GM19467 (cell line): ENCODE measurements at regions not wholly inside any gene's neighbourhood (a gene's known extent, or its start where the extent isn't known, plus 50 kb on each side); places are given as distances from the start of the nearest gene placed in this dataset.
A peak's percentile ranks its signal among the peaks of the same experiment; 100 is the strongest.

Source experiments
- ATAC-seq: cut with Tn5 transposase; IDR thresholded peaks from one replicate; pipeline ENCODE4 v1.9.1; 2021; ENCODE audit warnings: mild to moderate bottlenecking, moderate library complexity; ENCODE audit not compliant: unreplicated experiment

GRCh38 chr4:155523358-155523757 lies 143.3 kb upstream of the GUCY1A1 start:
- no peak for ATAC-seq

GRCh38 chr4:155522201-155522600 lies 144.4 kb upstream of the GUCY1A1 start:
- no peak for ATAC-seq

DNA sequence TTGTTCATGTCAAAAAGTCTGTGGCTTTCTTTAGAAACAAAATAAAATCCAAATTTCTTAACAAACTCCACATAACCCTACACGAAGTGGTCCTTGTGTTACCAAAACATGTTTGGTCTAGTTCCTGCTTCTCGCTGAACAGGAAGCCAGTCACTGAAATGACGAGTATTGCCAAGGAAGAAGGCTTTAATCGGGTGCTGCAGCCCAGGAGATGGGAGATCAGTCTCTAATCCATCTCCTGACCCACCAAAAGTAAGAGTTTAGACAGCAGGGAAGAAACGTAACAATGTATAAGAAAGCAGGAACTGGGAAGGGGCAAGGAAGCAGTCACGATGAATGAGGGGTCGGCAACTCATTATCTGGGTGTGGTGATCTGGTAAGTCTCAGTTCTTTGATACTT lies 144.6 kb upstream of the MAP9 start:
- ATAC-seq, result no peak

DNA sequence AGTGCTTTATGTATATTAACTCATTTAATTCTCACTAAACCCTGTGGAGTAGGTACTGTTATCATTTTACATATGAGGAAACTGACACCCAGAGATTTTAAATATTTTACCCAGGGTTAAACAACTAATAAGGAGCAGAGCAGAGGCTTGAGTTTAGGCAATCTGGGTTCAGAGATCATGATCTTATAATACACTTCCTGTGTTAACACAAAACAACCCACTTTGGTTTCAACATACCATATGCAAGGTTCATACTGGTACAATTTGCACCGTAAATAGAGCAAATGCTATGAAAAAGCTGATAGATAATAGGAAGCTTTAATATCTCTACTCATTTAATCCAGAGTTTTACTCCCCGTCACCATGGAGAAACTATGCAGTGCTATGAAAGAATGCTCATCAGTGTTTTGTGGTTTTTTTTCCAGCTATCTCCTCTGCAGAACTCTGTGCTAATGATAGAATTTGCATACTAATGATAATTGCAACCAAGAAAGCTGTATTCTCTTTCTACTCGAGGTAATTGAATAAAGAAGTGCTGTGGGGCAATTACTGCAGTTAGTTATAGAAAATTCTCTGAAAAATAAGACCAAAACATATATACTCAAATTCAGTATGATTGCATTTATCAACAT lies 138.8 kb upstream of the MAP9 start:
- no peak for ATAC-seq

GRCh38 chr4:155514628-155515027 lies 137.9 kb upstream of the MAP9 start:
- no peak for ATAC-seq

- ATAC-seq, result no peak
Observed at GRCh38 chr4:155512817-155513216, 136.1 kb upstream of the MAP9 start.

GRCh38 chr4:155512046-155512445 lies 135.3 kb upstream of the MAP9 start:
- no peak for ATAC-seq

GRCh38 chr4:155510771-155511170 lies 134.0 kb upstream of the MAP9 start:
- no peak for ATAC-seq

GRCh38 chr4:155509555-155509954 lies 132.8 kb upstream of the MAP9 start:
- ATAC-seq, result no peak

- ATAC-seq, result no peak
Observed at GRCh38 chr4:155506745-155507144, 130.0 kb upstream of the MAP9 start.

- no peak for ATAC-seq
Observed at GRCh38 chr4:155505321-155505720, 128.6 kb upstream of the MAP9 start.

DNA sequence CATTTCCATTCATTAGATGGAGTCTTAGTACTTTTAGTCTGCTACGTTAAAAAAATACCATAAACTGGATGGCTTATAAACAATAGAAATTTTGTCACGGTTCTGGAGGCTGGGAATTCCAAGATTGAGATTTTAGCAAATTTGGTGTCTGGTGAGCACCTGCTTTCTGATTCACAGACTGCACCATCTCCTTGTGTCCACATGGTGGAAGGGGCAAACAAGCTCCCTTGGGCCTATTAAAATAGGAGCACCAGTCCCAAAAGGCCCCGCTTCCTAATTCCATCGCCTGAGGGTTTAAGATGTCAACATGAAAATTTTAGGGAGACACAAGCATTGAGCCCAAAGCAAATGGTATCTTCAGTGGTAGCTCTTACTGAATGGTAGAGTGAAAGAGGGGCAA lies 120.5 kb upstream of the MAP9 start:
- no peak for ATAC-seq

- ATAC-seq, result no peak
Observed at GRCh38 chr4:155496294-155496626, 119.5 kb upstream of the MAP9 start.

- no peak for ATAC-seq
Observed at GRCh38 chr4:155495572-155496293, 119.0 kb upstream of the MAP9 start.

DNA sequence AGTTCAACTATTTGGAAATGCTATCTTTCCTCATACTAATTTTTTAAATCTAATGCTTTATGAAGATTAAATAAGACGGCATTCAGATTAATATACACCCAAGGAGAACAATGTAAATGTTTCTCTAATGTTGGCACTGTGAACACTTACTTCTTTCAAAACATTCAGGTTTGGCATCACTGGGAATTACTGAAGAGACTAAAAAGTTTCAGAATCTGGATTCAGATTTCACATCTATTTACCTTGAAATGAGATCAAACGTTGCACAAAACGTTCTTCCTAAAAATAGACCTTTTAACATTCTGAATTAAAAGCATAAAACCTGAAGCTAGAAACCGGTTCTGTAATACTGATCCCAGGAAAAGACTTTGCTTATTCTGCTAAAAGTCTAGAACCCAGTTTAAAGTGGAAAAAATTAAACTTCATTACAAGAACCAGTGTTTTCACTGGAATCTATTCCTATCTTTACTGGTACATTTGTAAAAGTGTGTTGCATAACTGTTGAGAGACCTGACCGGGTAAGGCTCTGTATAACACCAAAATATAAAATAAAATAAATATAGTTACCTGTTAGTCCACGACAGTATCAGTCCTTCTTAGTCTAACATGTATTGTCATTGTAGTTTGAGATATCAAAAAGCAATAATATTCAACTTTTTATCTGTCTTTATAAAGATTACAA lies 117.4 kb upstream of the MAP9 start:
- no peak for ATAC-seq

GRCh38 chr4:155491336-155492120 lies 114.8 kb upstream of the MAP9 start:
- peak; percentile 94 for ATAC-seq

DNA sequence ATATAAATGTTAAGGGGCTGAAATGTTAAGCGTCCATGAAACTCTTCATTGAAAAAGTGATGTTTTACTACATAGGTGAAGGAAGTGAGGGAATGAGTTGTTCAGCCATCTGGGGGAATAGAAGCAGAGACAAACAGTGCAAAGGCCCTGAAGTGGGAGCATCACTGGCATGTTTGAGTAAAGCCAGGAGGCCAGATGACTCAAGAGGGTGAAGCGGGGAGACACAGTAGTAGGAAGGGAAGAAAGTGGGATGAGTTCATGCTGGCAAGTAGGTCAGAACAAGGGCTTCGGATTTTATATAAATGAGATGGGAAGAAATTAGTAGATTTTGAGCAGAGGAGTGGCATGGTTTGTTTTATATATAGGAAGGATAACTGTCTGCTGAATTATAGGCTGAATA lies 112.5 kb upstream of the MAP9 start:
- ATAC-seq, result no peak

DNA sequence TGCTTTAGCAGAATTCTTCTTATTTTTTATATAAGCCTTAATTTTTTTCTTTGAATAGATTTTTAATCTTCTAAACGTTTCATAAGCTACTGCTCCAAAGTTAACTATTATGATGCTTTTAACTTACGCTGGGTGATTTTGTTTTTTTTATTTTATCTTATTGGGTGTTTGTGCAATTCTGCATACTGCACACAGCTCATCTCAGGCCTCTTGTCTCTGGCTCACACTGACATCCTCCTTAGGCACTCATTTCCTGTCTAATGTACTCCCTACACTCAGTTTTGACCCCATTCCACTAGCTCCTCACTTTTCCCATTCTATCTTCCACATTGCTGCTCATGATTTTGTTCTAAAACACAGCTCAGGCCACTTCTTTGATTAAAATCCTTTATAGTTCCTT lies 111.9 kb upstream of the MAP9 start:
- no peak for ATAC-seq

DNA sequence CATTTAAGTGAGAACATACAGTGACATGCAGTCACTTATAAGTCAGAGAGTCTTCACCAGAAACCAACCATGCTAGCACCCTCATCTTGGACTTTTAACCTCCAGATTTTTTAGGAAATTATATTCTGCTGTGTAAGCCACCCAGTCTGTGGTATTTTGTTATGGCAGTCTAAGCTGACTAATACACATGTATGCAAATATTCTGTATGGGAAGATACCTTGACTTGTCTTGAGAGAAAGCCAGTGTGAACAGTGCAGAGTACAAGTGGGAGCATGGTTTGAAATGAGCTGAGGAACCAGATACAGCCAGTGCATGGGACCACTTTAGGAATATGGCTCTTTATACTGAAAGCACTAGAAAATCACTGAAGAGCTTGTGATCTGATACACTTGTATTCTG lies 110.4 kb upstream of the MAP9 start:
- ATAC-seq, result no peak

DNA sequence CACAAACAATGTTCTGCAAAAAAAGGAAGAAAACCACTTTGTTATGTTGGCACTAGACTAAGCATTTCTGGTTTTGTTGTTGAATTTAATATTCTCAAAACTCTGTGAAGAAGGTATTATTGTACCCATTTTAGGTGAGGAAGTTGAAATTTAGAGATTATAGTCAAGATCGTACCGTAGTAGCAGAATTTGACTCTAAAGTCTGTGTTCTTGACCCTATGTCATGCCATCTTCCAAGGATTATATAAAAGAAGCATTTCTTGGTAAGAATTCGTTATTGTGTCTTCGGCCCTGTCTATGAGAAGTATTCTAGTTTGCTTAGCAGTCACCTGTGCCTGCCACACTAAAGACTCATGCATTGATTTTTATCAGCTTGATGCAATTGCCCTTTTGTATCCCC lies 104.4 kb upstream of the MAP9 start:
- ATAC-seq, result no peak

DNA sequence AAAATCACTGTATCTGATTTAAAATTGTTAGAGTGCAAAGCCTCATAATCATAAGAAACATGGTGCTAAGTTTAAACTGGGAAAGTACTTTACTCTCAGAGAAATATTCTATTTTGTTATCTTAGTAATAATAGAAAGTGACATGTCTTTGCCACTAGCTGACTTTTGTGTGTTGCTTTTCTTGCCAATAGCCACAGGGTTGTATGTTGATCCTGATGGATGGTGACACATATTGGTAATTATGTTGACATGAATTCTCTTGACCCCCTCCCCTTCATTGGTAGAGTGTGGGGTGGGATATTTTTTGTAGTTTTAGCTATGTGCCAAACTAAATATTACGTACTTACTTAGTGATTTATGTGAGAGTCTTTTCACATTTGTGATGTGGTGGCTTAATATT lies 103.1 kb upstream of the MAP9 start:
- ATAC-seq, result no peak
